Activated naive CD4-positive, alpha-beta T cell treated with Interleukin-2 at 50 U/mL for 16 hours (primary cell): ENCODE measurements at regions not wholly inside any gene's neighbourhood (a gene's known extent, or its start where the extent isn't known, plus 50 kb on each side); places are given as distances from the start of the nearest gene placed in this dataset.
"Not testable (repeated sequence)": the region's sequence is repeated elsewhere in the genome, so short reads cannot be mapped to it uniquely, and the experiment has no call there.

ENCODE experiments used
- DNase-seq: peaks from one replicate; pipeline ENCODE4 v3.0.0-alpha.2; 2020

DNA sequence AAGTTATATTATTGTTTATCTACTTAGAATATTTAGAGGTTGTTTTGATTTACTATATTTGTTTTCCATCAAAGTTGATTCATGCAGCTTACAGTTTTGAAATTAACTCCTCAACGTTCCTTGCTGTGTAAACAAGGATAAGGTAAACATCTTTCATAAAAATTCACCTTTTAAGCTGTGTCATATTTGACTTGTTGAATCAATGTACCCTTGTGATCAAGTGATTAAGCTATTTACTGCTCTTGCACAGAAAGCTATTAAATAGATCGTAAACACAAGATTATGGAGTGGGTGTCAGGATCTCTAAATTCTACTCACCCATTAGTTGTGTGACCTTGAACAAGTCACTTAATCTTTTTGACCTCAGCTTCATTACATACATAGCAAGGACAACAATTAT lies 2054.0 kb upstream of the NUDT12 start:
- no peak for DNase-seq

DNA sequence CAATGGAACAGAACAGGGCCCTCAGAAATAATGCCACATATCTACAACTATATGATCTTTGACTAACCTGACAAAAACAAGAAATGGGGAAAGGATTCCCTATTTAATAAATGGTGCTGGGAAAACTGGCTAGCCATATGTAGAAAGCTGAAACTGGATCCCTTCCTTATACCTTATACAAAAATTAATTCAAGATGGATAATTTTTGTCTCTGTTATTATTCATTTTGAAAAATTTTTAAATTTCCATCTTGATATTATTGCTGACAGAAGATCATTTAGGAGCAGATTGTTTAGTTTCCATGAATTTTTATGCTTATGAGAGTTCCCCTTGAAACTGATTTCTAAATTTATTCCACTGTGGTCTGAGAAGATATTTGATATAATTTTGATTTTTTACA lies 2039.8 kb upstream of the NUDT12 start:
- DNase-seq = not testable (repeated sequence)

DNA sequence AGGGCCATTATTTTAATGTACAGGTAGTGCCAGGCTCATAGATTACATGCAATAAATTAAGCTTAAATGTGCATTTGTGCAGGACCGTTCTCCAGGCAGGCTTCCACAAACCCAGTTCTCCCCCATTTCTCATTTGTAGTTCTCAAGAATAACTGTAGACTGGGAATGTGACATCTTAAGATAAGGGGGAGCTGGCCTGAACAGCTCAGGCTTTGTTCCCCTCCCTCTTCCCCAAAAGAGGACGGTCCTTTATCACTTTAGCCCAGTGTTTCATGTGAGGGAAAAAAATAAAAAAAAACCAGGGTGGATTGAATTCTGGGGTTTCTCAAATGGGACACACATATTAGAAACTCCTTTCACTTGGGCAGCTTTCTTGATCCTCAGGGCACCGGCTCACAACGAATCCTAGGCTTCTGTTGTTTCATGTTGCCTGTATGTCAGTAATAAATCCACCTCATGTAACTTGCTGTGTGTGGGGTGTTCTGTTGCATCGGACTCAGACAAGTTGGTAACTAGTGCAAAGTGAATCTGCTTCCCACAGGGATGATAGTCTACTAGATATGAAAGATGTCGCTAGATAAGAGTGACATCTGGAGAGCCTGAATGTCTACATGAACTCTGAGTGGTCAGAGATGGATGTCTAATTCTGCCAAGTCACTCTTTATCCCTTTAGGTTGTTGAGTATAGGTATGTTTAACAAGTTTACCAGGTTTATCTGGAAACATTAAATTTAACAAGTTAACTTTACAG lies 2030.6 kb upstream of the NUDT12 start:
- no peak for DNase-seq

DNA sequence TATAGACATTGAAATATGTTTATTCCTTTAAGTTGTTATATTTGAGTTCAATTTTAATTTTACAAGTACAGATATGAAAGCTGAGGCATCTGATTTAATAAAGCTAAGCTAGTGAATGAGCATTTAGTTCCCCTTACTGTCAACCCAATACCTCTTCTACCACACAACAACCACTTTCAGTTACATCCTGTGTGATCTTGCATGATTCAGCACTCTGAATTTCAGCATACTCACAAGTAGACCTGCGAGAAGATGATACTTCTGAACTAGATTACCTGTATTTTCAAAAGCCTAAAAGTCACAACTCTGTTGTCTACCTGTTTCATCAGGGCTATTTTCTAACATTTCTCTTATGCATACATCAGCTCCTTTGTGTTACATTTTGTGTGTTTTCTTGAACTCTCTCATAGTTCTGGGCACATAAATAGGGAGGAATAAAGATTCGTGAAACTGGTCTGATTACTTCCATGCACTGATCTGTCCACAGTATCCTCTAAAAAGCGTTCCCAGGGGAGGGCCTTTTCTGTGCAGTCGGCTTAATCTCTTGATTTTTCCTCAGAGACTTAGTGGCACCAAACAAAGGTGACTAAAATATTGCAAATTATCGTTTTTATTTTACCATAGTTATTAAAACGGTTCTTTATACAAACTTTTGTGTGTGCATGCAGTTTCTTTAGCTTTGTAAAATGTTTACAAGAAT lies 2025.5 kb upstream of the NUDT12 start:
- no peak for DNase-seq

DNA sequence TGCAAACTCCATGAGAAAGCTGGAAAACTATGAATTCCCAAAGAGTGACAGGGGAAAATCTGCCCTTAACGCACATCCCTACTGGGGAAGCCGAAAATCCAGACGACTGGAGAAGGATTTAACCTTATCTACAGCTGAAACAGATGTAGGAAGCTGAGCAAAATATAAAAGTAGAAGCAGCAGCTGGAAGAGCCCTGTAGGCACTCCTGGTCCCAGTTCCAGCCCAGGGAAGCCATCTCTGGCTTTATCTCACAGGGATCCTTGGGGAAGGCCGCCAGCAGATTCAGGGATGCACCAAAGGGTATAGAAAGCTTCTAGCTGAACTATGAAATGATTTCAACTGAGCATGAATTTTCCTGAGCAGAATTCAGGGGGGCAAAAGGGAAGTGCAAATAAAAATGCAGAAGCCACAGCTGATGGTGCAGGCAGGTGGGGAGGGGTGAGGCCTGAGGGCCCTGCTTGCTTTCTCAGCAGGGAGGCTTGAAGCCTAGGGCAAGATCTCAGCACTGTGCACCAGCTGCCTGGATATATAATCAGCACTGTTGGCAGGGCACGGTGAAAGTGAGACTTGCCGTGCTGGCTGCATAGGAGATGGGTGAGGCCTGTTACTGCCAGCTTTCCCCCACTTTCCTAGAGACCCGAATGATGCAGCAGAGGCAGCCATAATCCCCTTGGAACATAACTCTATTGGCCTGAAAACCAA lies 2019.5 kb upstream of the NUDT12 start:
- DNase-seq = no peak

DNA sequence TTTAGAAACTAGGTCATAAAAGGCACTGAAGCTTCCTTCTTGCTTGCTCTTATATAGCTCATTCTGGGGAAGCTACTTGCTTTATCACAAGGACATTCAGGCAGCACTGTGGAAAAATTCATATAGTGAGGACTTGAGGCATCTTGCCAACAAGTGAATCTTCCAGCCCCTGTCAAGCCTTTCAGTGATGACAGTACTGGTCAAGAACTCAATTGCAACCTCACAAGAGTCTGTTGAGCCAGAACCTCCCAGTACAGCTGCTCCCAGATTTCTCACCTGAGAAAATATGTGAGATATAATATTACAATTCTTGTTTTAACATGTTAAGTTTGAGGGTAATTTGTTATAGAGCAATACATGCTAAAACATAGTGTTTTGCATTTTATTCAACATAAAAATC lies 2011.0 kb upstream of the NUDT12 start:
- DNase-seq = no peak

DNA sequence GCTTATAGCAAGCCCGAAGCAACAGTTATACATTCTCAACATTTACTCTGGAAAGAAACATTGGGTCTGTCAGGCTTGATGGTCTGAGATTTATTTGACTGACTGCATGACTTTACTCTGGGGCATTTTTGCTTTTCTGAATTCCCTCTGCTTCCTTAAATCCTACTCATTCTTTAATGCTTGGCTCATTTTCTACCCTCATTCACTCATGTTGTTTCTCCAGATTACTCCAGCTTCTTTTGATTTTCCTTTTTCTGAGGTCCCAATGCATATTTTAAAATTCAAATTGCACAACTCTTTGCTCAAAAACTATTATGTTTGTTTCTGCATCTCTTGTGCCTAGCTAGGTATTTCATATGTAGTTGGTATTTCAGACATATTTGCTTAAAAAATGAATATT lies 2002.9 kb upstream of the NUDT12 start:
- no peak for DNase-seq

- DNase-seq = no peak
These were observed 2001.3 kb upstream of the NUDT12 start for GRCh38 chr5:105563842-105564241.

DNA sequence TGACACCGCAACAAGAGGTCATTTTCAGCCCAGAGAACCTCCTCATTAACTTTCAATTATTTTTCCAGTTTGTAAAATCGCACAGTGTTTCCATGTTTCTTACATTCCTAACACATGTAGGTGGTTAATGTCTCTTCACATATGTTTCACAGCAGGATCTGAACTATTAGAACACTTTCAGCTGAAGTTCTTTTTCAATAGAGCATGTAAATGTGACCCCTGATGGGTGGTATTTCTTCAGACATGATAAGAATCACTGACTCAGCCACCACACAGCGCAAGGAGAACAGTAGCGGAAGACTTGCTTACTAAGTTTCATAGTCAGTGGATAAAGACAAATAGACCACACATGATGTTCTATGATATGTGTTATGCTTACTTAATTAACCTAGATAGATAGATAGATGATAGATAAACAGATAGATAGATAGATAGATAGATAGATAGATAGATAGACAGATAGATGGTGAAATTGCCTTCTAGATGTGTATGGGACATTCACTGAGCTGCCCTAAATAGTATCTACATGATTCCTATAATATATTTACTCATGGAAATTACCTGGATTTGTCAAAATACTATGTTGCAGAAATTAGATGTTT lies 1992.1 kb upstream of the NUDT12 start:
- no peak for DNase-seq

DNA sequence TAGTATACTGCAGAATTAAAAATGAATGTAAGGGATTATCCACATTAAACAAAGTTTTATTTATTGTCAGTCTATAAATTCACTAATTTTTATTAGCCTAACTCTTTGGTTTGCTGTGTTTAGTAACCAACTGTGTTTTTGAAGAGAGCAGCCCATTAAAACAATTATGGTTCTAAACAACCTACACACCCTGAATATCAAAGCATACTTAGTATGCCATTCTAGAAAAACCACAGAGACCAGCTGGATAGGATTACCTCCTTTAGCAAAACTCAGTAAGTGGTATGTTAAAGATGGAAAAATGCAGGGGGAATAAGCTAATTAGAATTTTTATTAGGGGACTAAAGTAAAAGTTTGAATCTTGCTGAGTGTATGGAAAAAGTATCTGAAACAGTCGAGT lies 1981.7 kb upstream of the NUDT12 start:
- no peak for DNase-seq

- no peak for DNase-seq
These were observed 1974.1 kb upstream of the NUDT12 start for GRCh38 chr5:105536675-105537074.

DNA sequence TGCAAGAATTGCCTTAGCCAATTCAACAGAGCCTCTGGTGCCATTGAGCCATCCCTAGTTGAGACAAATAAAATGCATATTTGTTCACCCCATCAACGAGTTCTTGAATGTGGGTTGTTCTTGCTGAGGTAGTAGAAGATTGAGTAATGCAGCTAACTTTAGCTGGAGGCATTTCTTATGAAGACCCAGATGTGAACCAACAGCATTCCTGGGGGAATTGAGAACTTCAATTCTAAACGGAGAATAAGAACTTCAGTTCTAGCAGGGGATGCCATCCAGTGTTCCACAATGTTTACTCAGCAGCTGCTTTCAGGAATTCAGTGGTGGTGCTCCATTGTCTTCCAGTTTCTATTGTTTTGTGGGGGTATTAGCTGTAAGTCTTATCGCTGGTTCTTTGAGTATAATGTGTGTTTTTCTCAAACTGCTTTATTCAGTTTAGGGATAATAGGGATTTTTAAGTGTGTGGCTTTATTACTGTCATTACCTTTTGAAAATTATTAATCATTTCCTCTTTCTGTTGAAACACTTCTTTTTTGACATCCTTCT lies 1968.2 kb upstream of the NUDT12 start:
- DNase-seq = no peak

DNA sequence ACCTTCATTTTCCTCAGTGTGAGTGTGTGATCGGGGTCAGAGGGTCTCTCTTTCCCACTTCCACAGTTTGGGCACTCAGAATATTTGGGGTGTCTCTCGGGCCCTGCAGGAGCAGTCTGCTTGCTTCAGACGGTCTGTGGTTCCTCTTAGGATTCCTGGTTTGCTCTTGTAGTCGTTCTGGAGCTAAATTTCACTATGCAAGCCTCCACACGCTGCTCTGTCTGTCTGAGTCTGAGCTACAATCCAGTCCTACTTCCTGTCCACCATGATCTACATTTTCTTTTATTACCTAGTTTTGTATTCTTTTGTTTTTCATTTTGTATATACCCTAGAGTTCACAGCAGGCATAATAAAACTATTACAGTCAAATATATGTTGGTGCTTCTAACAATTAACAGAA lies 1967.3 kb upstream of the NUDT12 start:
- DNase-seq = no peak

DNA sequence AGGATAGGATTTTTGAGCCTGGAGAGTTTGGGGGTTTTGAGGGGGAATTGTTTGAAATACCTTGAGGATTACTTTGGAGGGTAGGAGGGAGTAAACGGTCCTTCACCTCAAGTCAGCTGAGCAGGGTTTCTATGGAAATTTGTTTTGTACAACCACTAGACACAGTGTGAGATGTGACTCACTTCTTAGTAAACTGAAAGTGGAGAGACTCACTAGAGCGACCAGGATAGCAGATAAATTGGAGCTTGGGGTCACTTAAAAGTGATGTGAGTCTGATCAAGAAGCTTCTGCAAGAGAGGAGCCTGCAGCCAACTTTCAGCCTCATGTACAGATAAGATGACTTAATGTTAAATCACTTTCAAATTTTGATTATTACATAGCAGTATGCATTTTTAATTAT lies 1945.9 kb upstream of the NUDT12 start:
- no peak for DNase-seq

GRCh38 chr5:105506692-105507277 lies 1944.2 kb upstream of the NUDT12 start:
- DNase-seq = no peak

- no peak for DNase-seq
These were observed 1941.4 kb upstream of the NUDT12 start for GRCh38 chr5:105503950-105504349.

- no peak for DNase-seq
These were observed 1938.7 kb upstream of the NUDT12 start for GRCh38 chr5:105501315-105501714.

GRCh38 chr5:105475401-105475800 lies 1912.8 kb upstream of the NUDT12 start:
- no peak for DNase-seq

- DNase-seq = no peak
These were observed 1899.8 kb upstream of the NUDT12 start for GRCh38 chr5:105462377-105462776.

DNA sequence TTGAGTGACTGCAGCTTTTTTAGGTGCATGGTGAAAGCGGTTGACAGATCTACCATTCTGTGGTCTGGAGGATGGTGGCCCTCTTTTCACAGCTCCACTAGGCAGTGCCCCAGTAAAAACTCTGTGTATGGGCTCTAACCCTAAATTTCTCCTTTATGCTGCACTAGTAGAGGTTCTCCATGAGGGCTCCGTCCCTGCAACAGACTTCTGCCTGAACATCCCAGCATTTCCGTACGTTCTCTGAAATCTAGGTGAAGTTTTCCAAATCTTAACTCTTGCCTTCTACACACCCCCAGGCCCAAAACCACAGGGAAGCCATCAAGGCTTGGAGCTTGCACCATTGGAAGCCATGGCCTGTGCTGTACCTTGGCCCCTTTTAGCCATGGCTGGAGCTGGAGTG lies 1898.1 kb upstream of the NUDT12 start:
- no peak for DNase-seq

DNA sequence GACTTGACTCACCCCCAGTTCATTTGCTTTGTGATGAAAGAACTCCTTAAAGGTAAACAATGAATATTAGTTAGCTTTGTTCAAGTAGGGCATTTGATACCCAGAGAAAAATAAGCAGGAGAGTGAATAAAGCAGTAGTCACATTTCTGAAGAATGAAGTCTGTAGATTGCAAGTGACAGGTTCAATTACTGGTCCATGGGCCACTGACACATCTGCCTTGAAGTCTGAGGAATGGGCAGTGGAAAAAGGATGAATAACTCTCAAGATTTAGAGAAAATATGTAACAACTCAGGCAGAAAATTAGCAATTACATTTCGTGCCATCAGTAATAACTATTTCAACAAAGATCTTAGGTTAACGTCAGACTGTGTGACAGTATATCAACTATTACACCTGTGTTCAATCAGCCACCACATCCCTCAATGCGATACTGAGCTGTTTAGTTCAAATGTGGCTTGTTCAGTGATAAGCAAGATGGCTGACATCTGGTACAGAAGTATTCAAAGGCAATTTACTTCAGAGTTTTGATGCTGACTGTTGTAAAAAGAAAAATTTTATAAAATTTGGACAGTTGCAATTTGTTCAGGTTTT lies 1890.7 kb upstream of the NUDT12 start:
- no peak for DNase-seq

DNA sequence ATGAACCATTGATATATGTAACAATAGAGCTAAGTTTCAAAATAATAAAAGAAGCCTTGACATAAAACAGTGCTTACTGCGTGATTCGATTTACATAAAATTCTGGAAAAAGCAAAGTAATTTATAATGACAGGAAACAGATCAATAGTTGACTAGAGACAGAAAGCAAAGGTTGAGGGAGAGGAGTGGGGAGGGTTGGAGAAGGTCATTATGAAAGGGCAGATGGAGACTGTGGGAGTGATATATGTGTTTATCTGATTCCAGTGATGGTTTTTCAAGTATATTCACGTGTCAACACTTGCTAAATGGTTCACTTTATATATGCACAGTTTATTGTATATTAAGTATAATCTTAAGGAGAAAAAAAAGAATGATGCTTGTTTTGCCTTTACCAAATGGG lies 1885.7 kb upstream of the NUDT12 start:
- no peak for DNase-seq

DNA sequence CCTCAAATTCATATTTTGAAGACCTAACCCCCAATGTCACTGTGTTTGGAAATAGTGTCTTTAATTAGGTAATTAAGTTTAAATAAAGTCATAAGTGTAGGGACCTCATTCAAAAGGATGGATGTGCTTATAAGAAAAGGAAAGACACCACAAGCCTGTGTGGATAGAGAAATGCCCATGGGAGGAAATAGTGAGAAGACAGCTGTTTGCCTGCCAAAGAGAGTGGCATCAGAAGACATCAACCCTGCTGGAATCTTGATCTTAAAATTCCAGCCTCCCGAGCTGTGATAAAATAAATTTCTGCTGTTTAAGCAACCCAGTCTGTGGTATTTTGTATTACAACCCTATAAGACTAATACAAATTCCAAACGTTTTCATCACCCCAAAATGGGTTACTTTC lies 1867.9 kb upstream of the NUDT12 start:
- no peak for DNase-seq
